SK-N-SH (cell line): ENCODE measurements at regions not wholly inside any gene's neighbourhood (a gene's known extent, or its start where the extent isn't known, plus 50 kb on each side); places are given as distances from the start of the nearest gene placed in this dataset.

Experiments used
- CTCF ChIA-PET: fragments of 300-600, 350-600 bp; formaldehyde crosslinking; extraction: SDS; loops from one replicate; lab custom pipeline; 2021; lab: Yijun Ruan, JAX
- POLR2A ChIA-PET: fragments of 350-600 bp; sonication (Branson Sonifier 250); formaldehyde crosslinking; extraction: SDS; loops from one replicate; lab custom pipeline; 2020; ENCODE audit warnings: antibody characterized with exemption, inconsistent platforms; lab: Yijun Ruan, JAX
- DNase-seq: peaks from one replicate; pipeline ENCODE4 v3.0.0; 2012
- H2AFZ ChIP-seq: fragments of 200-600 bp; sonication (generic); 2 replicates; pipeline ENCODE4 v1.8.1; 2016; ENCODE audit warnings: antibody characterized with exemption, mild to moderate bottlenecking, low read depth
- H3F3A ChIP-seq: fragments of 200-600 bp; sonication (generic); replicated peaks from 2 replicates; pipeline ENCODE3; 2016; ENCODE audit warnings: antibody characterized with exemption, mild to moderate bottlenecking; ENCODE audit not compliant: insufficient read depth
- H3K27ac ChIP-seq, 2 experiments: fragments of 200-500 bp in 1 of 2; fragments of 200-600 bp in 1 of 2; sonication (Bioruptor generic) in 1 of 2; sonication (generic), shearing (Covaris generic) in 1 of 2; 2 replicates each; pipeline versions ENCODE4 v1.5.1 to v1.6.1; 2014 to 2016; ENCODE audit warnings: low read depth in 2 of 2, inconsistent platforms in 1 of 2, low read length in 1 of 2, mild to moderate bottlenecking in 1 of 2, mixed read lengths in 1 of 2
- H3K27me3 ChIP-seq: fragments of 200-600 bp; sonication (generic), shearing (Covaris generic); 2 replicates; pipeline ENCODE4 v1.6.1; 2016; ENCODE audit warnings: mixed run types; ENCODE audit not compliant: insufficient read depth
- H3K36me3 ChIP-seq, 2 experiments: fragments of 200-500 bp in 1 of 2; fragments of 200-600 bp in 1 of 2; sonication (Bioruptor generic) in 1 of 2; sonication (generic) in 1 of 2; replicated peaks in 1 of 2; 2 replicates each; pipeline versions ENCODE3 to v1.5.1; 2014 to 2016; ENCODE audit warnings: low read length in 1 of 2, mild to moderate bottlenecking in 1 of 2; ENCODE audit not compliant: insufficient read depth in 2 of 2, control insufficient read depth in 1 of 2
- H3K4me1 ChIP-seq, 2 experiments: fragments of 200-500 bp in 1 of 2; fragments of 200-600 bp in 1 of 2; sonication (Bioruptor generic) in 1 of 2; sonication (generic), shearing (Covaris generic) in 1 of 2; 2 replicates each; pipeline versions ENCODE4 v1.5.1 to v1.6.1; 2014 to 2016; ENCODE audit warnings: low read depth in 1 of 2, low read length in 1 of 2, mixed run types in 1 of 2; ENCODE audit not compliant: insufficient read depth in 2 of 2, control insufficient read depth in 1 of 2
- H3K4me2 ChIP-seq: fragments of 200-600 bp; sonication (generic), shearing (Covaris generic); 2 replicates; pipeline ENCODE4 v1.6.1; 2017; ENCODE audit warnings: mixed run types
- H3K4me3 ChIP-seq, 2 experiments: fragments of 200-500 bp in 1 of 2; fragments of 200-600 bp in 1 of 2; sonication (Bioruptor generic) in 1 of 2; sonication (generic), shearing (Covaris generic) in 1 of 2; 2 replicates each; pipeline versions ENCODE4 v1.5.1 to v1.8.1; 2014 to 2016; ENCODE audit warnings: low read depth in 2 of 2, inconsistent platforms in 1 of 2, low read length in 1 of 2, mild to moderate bottlenecking in 1 of 2, mixed read lengths in 1 of 2, moderate library complexity in 1 of 2
- H3K79me2 ChIP-seq: fragments of 200-600 bp; sonication (generic); 2 replicates; pipeline ENCODE4 v1.8.1; 2017; ENCODE audit warnings: mild to moderate bottlenecking; ENCODE audit not compliant: insufficient read depth
- H3K9ac ChIP-seq: fragments of 200-600 bp; sonication (generic); 2 replicates; pipeline ENCODE4 v1.6.1; 2017; ENCODE audit warnings: mixed run types
- H3K9me2 ChIP-seq: fragments of 200-600 bp; sonication (generic); 2 replicates; pipeline ENCODE4 v1.6.1; 2017; ENCODE audit warnings: mixed run types
- H3K9me3 ChIP-seq: fragments of 200-600 bp; sonication (generic); 2 replicates; pipeline ENCODE4 v1.6.1; 2017; ENCODE audit warnings: mixed run types, mild to moderate bottlenecking, moderate library complexity
- H4K20me1 ChIP-seq: fragments of 200-600 bp; sonication (generic); 2 replicates; pipeline ENCODE4 v1.6.1; 2017; ENCODE audit warnings: mild to moderate bottlenecking, mixed run types; ENCODE audit not compliant: insufficient read depth
- GATA2 ChIP-seq: sonication (generic); formaldehyde crosslinking; IDR thresholded peaks from 2 replicates; pipeline ENCODE4 v1.5.0; 2020; ENCODE audit warnings: mild to moderate bottlenecking, missing genetic modification reagents
- NRF1 ChIP-seq: IDR thresholded peaks from 2 replicates; pipeline ENCODE4 v1.6.1; 2012; ENCODE audit warnings: low read depth, mild to moderate bottlenecking, low read length
- RAD21 ChIP-seq: IDR thresholded peaks from 2 replicates; pipeline ENCODE4 v1.6.1; 2012; ENCODE audit warnings: mild to moderate bottlenecking, low read length
- RCOR1 ChIP-seq: fragments of 150-350 bp; IDR thresholded peaks from 2 replicates; pipeline ENCODE4 v1.6.1; 2017; ENCODE audit warnings: antibody characterized with exemption, low read length
- SMC3 ChIP-seq: IDR thresholded peaks from 2 replicates; pipeline ENCODE4 v1.6.1; 2012; ENCODE audit warnings: low read depth, low read length, improper control_type of control experiment
- TAF1 ChIP-seq: IDR thresholded peaks from 2 replicates; pipeline ENCODE4 v1.6.1; 2012; ENCODE audit warnings: low read depth, mild to moderate bottlenecking, low read length, moderate library complexity, borderline replicate concordance
- WGBS: methylation state at CpG from one replicate; pipeline ENCODE4 v1.1.6; 2017; ENCODE audit warnings: low lambda C conversion rate; 5-methylcytosine and 5-hydroxymethylcytosine counted together
- TF ChIP-seq, protein P1 (sequence below): fragments of 200-600 bp; sonication (generic); IDR thresholded peaks from 2 replicates; pipeline ENCODE4 v1.6.1; 2017; ENCODE audit warnings: antibody characterized with exemption, mild to moderate bottlenecking, moderate library complexity

- Histone ChIP-seq H2AFZ (no peak overlapping the region), H3F3A (no peaks in the 10 kb centered on the region), H3K9me2 (no peaks in the 10 kb centered on the region), H3K36me3 (no peaks in the 10 kb centered on the region), H3K79me2 (no peaks in the 10 kb centered on the region), H3K9ac (no peak overlapping the region), H3K27ac (no peak overlapping the region), H3K4me2 (no peak overlapping the region), H3K27me3 (no peaks in the 10 kb centered on the region), H3K4me1 (no peaks in the 10 kb centered on the region; a peak in 1 of 4 replicates), H4K20me1 (no peaks in the 10 kb centered on the region), H3K4me3 (no peak overlapping the region), H3K9me3 (peaks cover under 1% of the 10 kb centered on the region; the same call in 1 of the 2 replicates)
- CTCF ChIA-PET = interaction anchor here (0.9 to 2.8 kb wide), 3 partner anchors 14 to 24 kb away, joined by 3 to 14 read pairs (median 6); no protein-coding TSS in a partner anchor
- POLR2A ChIA-PET = no interaction called here
- TF ChIP-seq TAF1 (no peak), NRF1 (no peak), RCOR1 (no peak)
- TF ChIP-seq, protein P1, sequence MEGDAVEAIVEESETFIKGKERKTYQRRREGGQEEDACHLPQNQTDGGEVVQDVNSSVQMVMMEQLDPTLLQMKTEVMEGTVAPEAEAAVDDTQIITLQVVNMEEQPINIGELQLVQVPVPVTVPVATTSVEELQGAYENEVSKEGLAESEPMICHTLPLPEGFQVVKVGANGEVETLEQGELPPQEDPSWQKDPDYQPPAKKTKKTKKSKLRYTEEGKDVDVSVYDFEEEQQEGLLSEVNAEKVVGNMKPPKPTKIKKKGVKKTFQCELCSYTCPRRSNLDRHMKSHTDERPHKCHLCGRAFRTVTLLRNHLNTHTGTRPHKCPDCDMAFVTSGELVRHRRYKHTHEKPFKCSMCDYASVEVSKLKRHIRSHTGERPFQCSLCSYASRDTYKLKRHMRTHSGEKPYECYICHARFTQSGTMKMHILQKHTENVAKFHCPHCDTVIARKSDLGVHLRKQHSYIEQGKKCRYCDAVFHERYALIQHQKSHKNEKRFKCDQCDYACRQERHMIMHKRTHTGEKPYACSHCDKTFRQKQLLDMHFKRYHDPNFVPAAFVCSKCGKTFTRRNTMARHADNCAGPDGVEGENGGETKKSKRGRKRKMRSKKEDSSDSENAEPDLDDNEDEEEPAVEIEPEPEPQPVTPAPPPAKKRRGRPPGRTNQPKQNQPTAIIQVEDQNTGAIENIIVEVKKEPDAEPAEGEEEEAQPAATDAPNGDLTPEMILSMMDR = no peak
- WGBS = 59% methylated on average over 3 of the region's 3 CpGs
- no peak for DNase-seq
These were observed 142.8 kb upstream of the SMAD3 start for GRCh38 chr15:66922608-66923007.

DNA sequence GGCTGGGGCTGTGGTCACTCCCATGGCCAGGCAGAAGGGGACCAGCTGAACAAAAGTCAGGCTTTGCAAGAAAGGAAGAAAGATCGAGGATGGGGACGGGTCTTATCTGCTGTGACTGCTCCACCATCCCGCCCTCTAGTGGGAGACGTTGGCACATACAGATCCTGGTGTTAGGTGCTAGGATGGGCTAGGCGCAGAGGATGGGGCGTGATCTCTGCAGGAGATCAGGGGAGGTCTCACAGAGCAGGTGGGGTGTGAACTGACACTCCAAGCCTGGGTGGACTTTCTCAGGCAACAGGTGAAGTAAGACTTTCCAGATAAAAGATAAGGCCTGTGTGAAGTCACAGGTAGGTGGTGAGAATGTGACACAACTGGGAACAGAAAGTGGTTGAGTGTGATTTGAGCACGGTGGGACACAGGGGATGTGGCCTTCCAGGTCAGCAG, 141.9 kb upstream of the SMAD3 start:
- no peaks in the 10 kb centered on the region for H4K20me1 ChIP-seq

More for the DNA sequence above, 141.9 kb upstream of the SMAD3 start:
- TF ChIP-seq GATA2 (CRISPR knock-in tag) = no peak
- peak; percentile 21; the same call in 1 of the 2 replicates for TF ChIP-seq RAD21
- TF ChIP-seq SMC3 = no peak
- TF ChIP-seq, protein P1 = peak; percentile 53
- Histone ChIP-seq H3K79me2 (no peaks in the 10 kb centered on the region), H3K36me3 (no peaks in the 10 kb centered on the region), H3K27ac (no peak overlapping the region), H3K4me1 (no peaks in the 10 kb centered on the region; a peak in 1 of 4 replicates), H3K9ac (no peak overlapping the region), H3K9me2 (no peaks in the 10 kb centered on the region), H3F3A (no peaks in the 10 kb centered on the region), H3K4me2 (no peak overlapping the region), H2AFZ (no peak overlapping the region), H3K27me3 (no peaks in the 10 kb centered on the region), H3K9me3 (no peaks in the 10 kb centered on the region), H3K4me3 (0 out of 4 replicates have a peak overlapping the region, but pooled peaks of 1 of the 2 experiments have one; percentile 20)
- DNase-seq = peak; percentile 54
- WGBS = 76% methylated on average over 7 of the region's 7 CpGs
- ChIA-PET POLR2A (no interaction called here), CTCF (interaction anchor here (1.6 to 2.8 kb wide), 2 partner anchors 15 to 19 kb away, joined by 6 to 14 read pairs; no protein-coding TSS in a partner anchor)
